WTC11 (cell line): ENCODE measurements at regions not wholly inside any gene's neighbourhood (a gene's known extent, or its start where the extent isn't known, plus 50 kb on each side); places are given as distances from the start of the nearest gene placed in this dataset.

Experiments used
- ATAC-seq: fragments of 200-7000 bp; cut with Tn5 transposase; 2 replicates; pipeline ENCODE4 v1.10.0; 2021; ENCODE audit warnings: mild to moderate bottlenecking, moderate library complexity
- CTCF ChIA-PET: fragments of 300-600 bp; sonication (Branson Sonifier 250); formaldehyde crosslinking; loops from one replicate; lab custom pipeline; 2021; ENCODE audit warnings: antibody characterized with exemption; lab: Charles Lee
- POLR2A ChIA-PET: fragments of 350-600 bp; sonication (Branson Sonifier 250); formaldehyde crosslinking; loops from one replicate; lab custom pipeline; 2021; ENCODE audit warnings: antibody characterized with exemption; lab: Charles Lee
- DNase-seq: peaks from one replicate; pipeline ENCODE4 v3.0.0; 2021; ENCODE audit warnings: low spot score
- H3K27ac Mint-ChIP-seq: 2 replicates; pipeline ENCODE4 v1.8.0; 2021; ENCODE audit warnings: mixed read lengths
- H3K27me3 Mint-ChIP-seq: 2 replicates; pipeline ENCODE4 v1.8.0; 2021; ENCODE audit warnings: low read depth, mild to moderate bottlenecking, moderate library complexity, mixed read lengths
- H3K36me3 Mint-ChIP-seq: 2 replicates; pipeline ENCODE4 v1.8.0; 2021; ENCODE audit warnings: mixed read lengths
- H3K4me1 Mint-ChIP-seq: 2 replicates; pipeline ENCODE4 v1.8.0; 2022; ENCODE audit warnings: mixed read lengths
- H3K4me3 Mint-ChIP-seq: 2 replicates; pipeline ENCODE4 v1.8.0; 2021; ENCODE audit warnings: mild to moderate bottlenecking, moderate library complexity, mixed read lengths
- H3K9me3 Mint-ChIP-seq: 2 replicates; pipeline ENCODE4 v1.8.0; 2021; ENCODE audit warnings: mixed read lengths
- CDX4 ChIP-seq: fragments of 250-450 bp; sonication (Bioruptor Pico); IDR thresholded peaks from 2 replicates; pipeline ENCODE4 v1.9.0; 2021; ENCODE audit warnings: moderate library complexity, mild to moderate bottlenecking, inconsistent platforms, borderline replicate concordance
- CTCF ChIP-seq: fragments of 200-600 bp; IDR thresholded peaks from 2 replicates; pipeline ENCODE4 v1.8.0; 2022; ENCODE audit warnings: antibody characterized with exemption
- ELF4 ChIP-seq: sonication (generic); formaldehyde crosslinking; IDR thresholded peaks from 2 replicates; pipeline ENCODE4 v1.8.1; 2022; ENCODE audit warnings: low read depth, mild to moderate bottlenecking, moderate library complexity, missing genetic modification reagents
- ETV6 ChIP-seq: sonication (generic); formaldehyde crosslinking; IDR thresholded peaks from 2 replicates; pipeline ENCODE4 v1.8.1; 2022; ENCODE audit warnings: mild to moderate bottlenecking, missing genetic modification reagents
- FOXJ3 ChIP-seq: sonication (generic); formaldehyde crosslinking; IDR thresholded peaks from 2 replicates; pipeline ENCODE4 v1.9.0; 2021; ENCODE audit warnings: missing genetic modification reagents, mild to moderate bottlenecking, borderline replicate concordance
- FOXK1 ChIP-seq: sonication (generic); formaldehyde crosslinking; IDR thresholded peaks from 2 replicates; pipeline ENCODE4 v1.8.0; 2022; ENCODE audit warnings: mild to moderate bottlenecking, moderate library complexity, missing genetic modification reagents
- IRF1 ChIP-seq: sonication (generic); formaldehyde crosslinking; IDR thresholded peaks from 2 replicates; pipeline ENCODE4 v1.8.0; 2023; ENCODE audit warnings: missing genetic modification reagents
- NFATC4 ChIP-seq: fragments of 250-450 bp; sonication (Bioruptor Pico); IDR thresholded peaks from 2 replicates; pipeline ENCODE4 v1.9.0; 2021; ENCODE audit warnings: mild to moderate bottlenecking
- RELA ChIP-seq: sonication (generic); formaldehyde crosslinking; IDR thresholded peaks from 2 replicates; pipeline ENCODE4 v1.8.1; 2022; ENCODE audit warnings: missing genetic modification reagents, mild to moderate bottlenecking, borderline replicate concordance
- SMAD3 ChIP-seq: sonication (generic); formaldehyde crosslinking; IDR thresholded peaks from 2 replicates; pipeline ENCODE4 v1.8.0; 2022; ENCODE audit warnings: missing genetic modification reagents, mild to moderate bottlenecking, borderline replicate concordance
- SP1 ChIP-seq: sonication (generic); formaldehyde crosslinking; conservative IDR thresholded peaks from 2 replicates; pipeline ENCODE4 v1.8.1; 2022; ENCODE audit warnings: missing genetic modification reagents
- ZNF121 ChIP-seq: sonication (generic); formaldehyde crosslinking; IDR thresholded peaks from 2 replicates; pipeline ENCODE4 v1.8.0; 2023; ENCODE audit warnings: missing genetic modification reagents
- TF ChIP-seq, protein P1 (sequence below): sonication (generic); formaldehyde crosslinking; conservative IDR thresholded peaks from 2 replicates; pipeline ENCODE4 v1.8.1; 2023; ENCODE audit warnings: mild to moderate bottlenecking, low read depth, missing genetic modification reagents, moderate library complexity
- TF ChIP-seq, protein P2 (sequence below): sonication (generic); formaldehyde crosslinking; IDR thresholded peaks from 2 replicates; pipeline ENCODE4 v1.8.1; 2023; ENCODE audit warnings: mild to moderate bottlenecking, missing genetic modification reagents
- TF ChIP-seq, protein P3 (sequence below): sonication (generic); formaldehyde crosslinking; IDR thresholded peaks from 2 replicates; pipeline ENCODE4 v1.8.0; 2022; ENCODE audit warnings: mild to moderate bottlenecking, missing genetic modification reagents
- TF ChIP-seq, protein P4 (sequence below): sonication (generic); formaldehyde crosslinking; IDR thresholded peaks from 2 replicates; pipeline ENCODE4 v1.8.1; 2023; ENCODE audit warnings: mild to moderate bottlenecking, missing genetic modification reagents
- TF ChIP-seq, protein P5 (sequence below): sonication (generic); formaldehyde crosslinking; IDR thresholded peaks from 2 replicates; pipeline ENCODE4 v1.8.0; 2023; ENCODE audit warnings: mild to moderate bottlenecking, missing genetic modification reagents
- TF ChIP-seq, protein P6 (sequence below): sonication (generic); formaldehyde crosslinking; IDR thresholded peaks from 2 replicates; pipeline ENCODE4 v1.8.1; 2023; ENCODE audit warnings: mild to moderate bottlenecking, missing genetic modification reagents, moderate library complexity

DNA sequence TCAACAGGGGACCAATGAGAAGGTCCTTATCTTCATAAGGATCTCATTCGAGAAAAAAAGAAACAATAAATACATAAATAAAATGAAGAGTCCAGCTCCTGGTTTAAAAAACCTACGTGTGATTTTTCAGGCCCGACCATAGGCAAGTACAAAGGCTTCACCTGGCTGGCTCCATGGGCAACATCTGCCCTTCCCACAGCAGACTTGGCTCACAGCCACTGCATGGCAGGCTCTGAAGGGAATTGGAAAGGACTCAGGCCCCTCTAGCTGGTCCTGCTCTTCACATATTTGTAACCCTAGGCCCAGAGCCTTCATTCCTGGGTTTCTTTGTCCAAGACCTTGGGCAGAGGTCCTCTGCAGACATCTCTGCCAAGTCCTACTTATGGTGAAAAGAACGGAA lies 228.1 kb downstream of the QDPR start (continued):
- TF ChIP-seq, protein P1, sequence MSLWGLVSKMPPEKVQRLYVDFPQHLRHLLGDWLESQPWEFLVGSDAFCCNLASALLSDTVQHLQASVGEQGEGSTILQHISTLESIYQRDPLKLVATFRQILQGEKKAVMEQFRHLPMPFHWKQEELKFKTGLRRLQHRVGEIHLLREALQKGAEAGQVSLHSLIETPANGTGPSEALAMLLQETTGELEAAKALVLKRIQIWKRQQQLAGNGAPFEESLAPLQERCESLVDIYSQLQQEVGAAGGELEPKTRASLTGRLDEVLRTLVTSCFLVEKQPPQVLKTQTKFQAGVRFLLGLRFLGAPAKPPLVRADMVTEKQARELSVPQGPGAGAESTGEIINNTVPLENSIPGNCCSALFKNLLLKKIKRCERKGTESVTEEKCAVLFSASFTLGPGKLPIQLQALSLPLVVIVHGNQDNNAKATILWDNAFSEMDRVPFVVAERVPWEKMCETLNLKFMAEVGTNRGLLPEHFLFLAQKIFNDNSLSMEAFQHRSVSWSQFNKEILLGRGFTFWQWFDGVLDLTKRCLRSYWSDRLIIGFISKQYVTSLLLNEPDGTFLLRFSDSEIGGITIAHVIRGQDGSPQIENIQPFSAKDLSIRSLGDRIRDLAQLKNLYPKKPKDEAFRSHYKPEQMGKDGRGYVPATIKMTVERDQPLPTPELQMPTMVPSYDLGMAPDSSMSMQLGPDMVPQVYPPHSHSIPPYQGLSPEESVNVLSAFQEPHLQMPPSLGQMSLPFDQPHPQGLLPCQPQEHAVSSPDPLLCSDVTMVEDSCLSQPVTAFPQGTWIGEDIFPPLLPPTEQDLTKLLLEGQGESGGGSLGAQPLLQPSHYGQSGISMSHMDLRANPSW, result no peak
- TF ChIP-seq FOXJ3 (no peak), ETV6 (CRISPR knock-in tag) (no peak), NFATC4 (CRISPR knock-in tag) (no peak), SP1 (CRISPR knock-in tag) (no peak)
- TF ChIP-seq, protein P2, sequence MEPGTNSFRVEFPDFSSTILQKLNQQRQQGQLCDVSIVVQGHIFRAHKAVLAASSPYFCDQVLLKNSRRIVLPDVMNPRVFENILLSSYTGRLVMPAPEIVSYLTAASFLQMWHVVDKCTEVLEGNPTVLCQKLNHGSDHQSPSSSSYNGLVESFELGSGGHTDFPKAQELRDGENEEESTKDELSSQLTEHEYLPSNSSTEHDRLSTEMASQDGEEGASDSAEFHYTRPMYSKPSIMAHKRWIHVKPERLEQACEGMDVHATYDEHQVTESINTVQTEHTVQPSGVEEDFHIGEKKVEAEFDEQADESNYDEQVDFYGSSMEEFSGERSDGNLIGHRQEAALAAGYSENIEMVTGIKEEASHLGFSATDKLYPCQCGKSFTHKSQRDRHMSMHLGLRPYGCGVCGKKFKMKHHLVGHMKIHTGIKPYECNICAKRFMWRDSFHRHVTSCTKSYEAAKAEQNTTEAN (CRISPR knock-in tag), result no peak
- TF ChIP-seq, all 79 proteins: peak for 0

GRCh38 chr4:17283251-17283650 lies 228.6 kb downstream of the QDPR start:
- ChIA-PET CTCF (no interaction called here), POLR2A (no interaction called here)
- peaks cover 4% of the 10 kb centered on the region; the same call in 1 of the 2 replicates for H3K27me3 Mint-ChIP-seq
- H3K36me3 Mint-ChIP-seq, result no peaks in the 10 kb centered on the region; the same call in 1 of the 2 replicates
- ATAC-seq (no peak), DNase-seq (no peak)
- H3K4me1 Mint-ChIP-seq, result peaks cover 57% of the 10 kb centered on the region
- H3K4me3 Mint-ChIP-seq, result no peak overlapping the region
- TF ChIP-seq, protein P3, sequence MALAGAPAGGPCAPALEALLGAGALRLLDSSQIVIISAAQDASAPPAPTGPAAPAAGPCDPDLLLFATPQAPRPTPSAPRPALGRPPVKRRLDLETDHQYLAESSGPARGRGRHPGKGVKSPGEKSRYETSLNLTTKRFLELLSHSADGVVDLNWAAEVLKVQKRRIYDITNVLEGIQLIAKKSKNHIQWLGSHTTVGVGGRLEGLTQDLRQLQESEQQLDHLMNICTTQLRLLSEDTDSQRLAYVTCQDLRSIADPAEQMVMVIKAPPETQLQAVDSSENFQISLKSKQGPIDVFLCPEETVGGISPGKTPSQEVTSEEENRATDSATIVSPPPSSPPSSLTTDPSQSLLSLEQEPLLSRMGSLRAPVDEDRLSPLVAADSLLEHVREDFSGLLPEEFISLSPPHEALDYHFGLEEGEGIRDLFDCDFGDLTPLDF (CRISPR knock-in tag), result no peak
- TF ChIP-seq, protein P4, sequence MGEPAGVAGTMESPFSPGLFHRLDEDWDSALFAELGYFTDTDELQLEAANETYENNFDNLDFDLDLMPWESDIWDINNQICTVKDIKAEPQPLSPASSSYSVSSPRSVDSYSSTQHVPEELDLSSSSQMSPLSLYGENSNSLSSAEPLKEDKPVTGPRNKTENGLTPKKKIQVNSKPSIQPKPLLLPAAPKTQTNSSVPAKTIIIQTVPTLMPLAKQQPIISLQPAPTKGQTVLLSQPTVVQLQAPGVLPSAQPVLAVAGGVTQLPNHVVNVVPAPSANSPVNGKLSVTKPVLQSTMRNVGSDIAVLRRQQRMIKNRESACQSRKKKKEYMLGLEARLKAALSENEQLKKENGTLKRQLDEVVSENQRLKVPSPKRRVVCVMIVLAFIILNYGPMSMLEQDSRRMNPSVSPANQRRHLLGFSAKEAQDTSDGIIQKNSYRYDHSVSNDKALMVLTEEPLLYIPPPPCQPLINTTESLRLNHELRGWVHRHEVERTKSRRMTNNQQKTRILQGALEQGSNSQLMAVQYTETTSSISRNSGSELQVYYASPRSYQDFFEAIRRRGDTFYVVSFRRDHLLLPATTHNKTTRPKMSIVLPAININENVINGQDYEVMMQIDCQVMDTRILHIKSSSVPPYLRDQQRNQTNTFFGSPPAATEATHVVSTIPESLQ, result no peak
- TF ChIP-seq ZNF121 (no peak), CDX4 (CRISPR knock-in tag) (no peak), SMAD3 (CRISPR knock-in tag) (no peak), FOXK1 (CRISPR knock-in tag) (no peak), IRF1 (no peak)
- no peak overlapping the region for H3K27ac Mint-ChIP-seq
- peaks cover 7% of the 10 kb centered on the region for H3K9me3 Mint-ChIP-seq

GRCh38 chr4:17280261-17281018 lies 231.4 kb downstream of the QDPR start:
- DNase-seq (no peak), ATAC-seq (peak; percentile 60; the same call in 1 of the 2 replicates)
- Mint-ChIP-seq H3K4me1 (peaks cover 33% of the 10 kb centered on the region), H3K36me3 (no peaks in the 10 kb centered on the region), H3K27me3 (peaks cover 4% of the 10 kb centered on the region; the same call in 1 of the 2 replicates), H3K9me3 (no peaks in the 10 kb centered on the region), H3K4me3 (no peak overlapping the region), H3K27ac (no peak overlapping the region)
- CTCF ChIA-PET, result interaction anchor here (0.6 to 1.9 kb wide), 8 partner anchors 9 to 364 kb away, joined by 3 to 11 read pairs (median 4); no protein-coding TSS in a partner anchor
- POLR2A ChIA-PET, result no interaction called here
- no peak for TF ChIP-seq ELF4 (CRISPR knock-in tag)
- TF ChIP-seq CTCF, result no peak
- TF ChIP-seq RELA (CRISPR knock-in tag), result no peak
- TF ChIP-seq, protein P5, sequence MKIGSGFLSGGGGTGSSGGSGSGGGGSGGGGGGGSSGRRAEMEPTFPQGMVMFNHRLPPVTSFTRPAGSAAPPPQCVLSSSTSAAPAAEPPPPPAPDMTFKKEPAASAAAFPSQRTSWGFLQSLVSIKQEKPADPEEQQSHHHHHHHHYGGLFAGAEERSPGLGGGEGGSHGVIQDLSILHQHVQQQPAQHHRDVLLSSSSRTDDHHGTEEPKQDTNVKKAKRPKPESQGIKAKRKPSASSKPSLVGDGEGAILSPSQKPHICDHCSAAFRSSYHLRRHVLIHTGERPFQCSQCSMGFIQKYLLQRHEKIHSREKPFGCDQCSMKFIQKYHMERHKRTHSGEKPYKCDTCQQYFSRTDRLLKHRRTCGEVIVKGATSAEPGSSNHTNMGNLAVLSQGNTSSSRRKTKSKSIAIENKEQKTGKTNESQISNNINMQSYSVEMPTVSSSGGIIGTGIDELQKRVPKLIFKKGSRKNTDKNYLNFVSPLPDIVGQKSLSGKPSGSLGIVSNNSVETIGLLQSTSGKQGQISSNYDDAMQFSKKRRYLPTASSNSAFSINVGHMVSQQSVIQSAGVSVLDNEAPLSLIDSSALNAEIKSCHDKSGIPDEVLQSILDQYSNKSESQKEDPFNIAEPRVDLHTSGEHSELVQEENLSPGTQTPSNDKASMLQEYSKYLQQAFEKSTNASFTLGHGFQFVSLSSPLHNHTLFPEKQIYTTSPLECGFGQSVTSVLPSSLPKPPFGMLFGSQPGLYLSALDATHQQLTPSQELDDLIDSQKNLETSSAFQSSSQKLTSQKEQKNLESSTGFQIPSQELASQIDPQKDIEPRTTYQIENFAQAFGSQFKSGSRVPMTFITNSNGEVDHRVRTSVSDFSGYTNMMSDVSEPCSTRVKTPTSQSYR (CRISPR knock-in tag), result no peak
- TF ChIP-seq, protein P6, sequence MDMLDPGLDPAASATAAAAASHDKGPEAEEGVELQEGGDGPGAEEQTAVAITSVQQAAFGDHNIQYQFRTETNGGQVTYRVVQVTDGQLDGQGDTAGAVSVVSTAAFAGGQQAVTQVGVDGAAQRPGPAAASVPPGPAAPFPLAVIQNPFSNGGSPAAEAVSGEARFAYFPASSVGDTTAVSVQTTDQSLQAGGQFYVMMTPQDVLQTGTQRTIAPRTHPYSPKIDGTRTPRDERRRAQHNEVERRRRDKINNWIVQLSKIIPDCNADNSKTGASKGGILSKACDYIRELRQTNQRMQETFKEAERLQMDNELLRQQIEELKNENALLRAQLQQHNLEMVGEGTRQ (CRISPR knock-in tag), result no peak
